ENCODE measurements at regions not wholly inside any gene's neighbourhood (a gene's known extent, or its start where the extent isn't known, plus 50 kb on each side); places are given as distances from the start of the nearest gene placed in this dataset.

DNA sequence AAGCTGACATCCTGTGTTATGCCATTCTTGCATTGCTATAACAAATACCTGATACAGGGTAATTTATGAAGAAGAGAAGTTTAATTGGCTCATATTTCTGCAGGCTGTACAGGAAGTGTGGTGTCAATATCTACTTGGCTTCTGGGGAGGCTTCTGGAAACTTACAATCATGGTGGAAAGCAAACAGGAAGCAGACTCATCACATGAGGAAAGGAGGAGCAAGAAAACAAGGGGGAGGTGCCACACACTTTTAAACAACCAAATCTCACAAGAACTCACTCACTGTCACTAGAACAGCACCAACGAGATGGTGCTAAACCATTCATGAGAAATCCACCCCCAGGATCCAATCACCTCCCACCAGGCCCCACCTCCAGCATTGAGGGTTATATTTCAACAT is 143.1 kb upstream of the GGTLC1 start:
- intact Hi-C loops (cut with micrococcal nuclease), result no loop called here
- no peak for ATAC-seq
- DNase-seq, result no peak

DNA sequence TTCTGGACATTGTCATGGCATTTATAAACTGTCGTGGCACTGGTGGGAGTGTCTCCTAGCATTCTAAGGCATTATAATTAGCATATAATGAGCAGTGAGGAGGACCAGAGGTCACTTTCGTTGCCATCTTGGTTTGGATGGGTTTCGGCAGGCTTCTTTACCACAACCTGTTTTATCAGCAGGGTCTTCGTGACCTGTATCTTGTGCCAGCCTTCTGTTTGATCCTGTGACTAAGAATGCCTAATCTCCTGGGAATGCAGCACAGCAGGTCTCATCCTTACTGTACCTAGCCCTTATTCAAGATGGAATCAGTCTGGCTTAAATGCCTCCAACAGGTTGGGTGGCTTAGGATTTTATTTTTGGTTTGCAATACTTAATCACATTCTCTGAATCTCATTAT is 142.7 kb upstream of the GGTLC1 start:
- intact Hi-C loops (cut with micrococcal nuclease), result no loop called here
- DNase-seq, result no peak
- no peak for ATAC-seq

GRCh38 chr20:24129641-24130040 is 141.1 kb upstream of the GGTLC1 start:
- intact Hi-C loops (cut with micrococcal nuclease), result no loop called here
- DNase-seq, result no peak
- ATAC-seq, result no peak

DNA sequence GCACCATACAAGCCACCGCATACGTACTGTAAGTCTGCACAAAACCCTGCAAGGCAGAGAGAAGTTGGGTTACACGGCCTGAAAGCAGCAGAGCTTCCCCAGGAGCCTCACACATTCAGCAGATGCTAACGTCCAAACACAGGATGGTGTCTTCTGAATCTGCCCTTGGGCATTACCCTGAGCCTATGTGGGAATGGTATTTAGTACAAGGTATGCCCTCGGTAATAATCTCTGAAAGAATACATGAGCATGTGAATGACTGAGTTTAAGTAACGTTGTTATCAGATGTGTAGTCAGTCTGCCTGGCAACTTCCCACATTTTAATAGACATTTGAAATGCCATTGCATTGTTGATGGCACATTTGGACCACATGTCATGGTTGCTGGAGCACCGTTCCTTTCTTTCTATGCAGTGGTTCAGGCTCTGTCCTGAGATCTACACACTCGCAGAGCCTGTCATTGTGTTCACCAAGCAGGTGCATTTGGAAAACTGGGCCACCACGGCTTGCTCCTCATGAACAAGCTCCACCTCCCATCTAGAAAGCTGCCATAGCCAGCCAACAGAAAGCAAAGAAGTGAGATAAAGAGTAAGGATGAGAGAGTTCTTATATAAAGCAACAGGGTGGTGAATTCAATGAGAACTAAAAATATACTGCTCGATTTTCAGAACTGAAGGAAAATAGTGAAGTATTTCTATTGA is 136.5 kb upstream of the GGTLC1 start:
- intact Hi-C loops (cut with micrococcal nuclease), result no loop called here
- ATAC-seq (no peak), DNase-seq (no peak)

DNA sequence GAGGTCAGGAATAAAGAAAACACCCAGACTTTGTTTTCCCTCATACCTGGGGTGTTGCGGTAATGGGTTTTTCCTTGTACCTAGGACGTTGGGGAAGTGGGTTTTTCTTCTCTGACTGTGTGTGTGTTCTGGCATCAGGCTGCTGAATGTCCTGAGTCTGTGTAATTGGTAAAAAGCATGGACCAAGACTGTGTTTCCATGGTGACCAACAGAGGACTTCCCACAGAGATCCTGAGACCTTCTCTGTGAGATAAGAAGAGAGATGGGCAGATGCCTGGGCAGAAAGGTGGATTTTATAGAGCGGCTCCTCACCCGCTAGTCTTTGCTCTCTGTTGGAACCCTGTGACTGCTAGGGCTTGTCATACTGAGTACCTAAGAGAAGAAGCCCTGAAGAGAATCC is 135.4 kb upstream of the GGTLC1 start:
- ATAC-seq, result no peak
- intact Hi-C loops (cut with micrococcal nuclease), result no loop called here
- no peak for DNase-seq

DNA sequence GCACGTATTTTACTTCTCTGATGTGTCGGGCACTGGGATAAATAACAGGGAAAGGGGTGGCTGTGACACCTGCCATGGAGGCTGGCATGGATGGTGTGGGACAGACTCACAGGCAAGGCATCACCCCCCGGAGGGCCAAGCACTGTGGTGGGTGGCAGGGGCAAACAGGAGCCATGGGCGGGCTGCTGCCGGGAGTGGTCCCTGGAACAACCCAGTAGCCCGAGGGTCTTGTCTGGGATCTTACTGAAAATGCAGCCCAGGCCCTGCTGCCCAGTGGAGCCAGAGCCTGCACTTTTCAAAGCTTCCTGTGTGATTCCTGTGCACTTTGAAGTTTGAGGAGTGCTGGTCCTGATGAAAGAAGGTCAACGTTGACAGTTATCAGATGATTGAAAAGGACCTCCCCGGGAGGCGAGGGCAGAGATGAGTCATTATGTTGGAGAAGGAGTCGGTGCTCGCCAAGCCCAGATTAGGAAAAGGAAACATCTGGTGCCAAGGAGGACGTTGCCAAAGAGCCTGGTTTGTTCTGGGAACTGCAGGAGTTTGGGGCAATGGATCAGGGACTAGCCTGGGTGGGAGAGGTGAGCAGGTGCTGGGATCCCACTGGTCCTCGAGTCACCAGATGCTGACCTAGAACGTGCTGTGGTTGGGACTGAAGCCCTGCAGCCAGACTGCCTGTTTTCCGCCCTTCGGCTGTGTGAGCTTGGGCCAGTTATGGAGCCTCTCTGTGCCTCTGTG is 130.0 kb upstream of the GGTLC1 start:
- peak; percentile 39 for ATAC-seq
- DNase-seq, result no peak
- intact Hi-C loops (cut with micrococcal nuclease), result no loop called here

DNA sequence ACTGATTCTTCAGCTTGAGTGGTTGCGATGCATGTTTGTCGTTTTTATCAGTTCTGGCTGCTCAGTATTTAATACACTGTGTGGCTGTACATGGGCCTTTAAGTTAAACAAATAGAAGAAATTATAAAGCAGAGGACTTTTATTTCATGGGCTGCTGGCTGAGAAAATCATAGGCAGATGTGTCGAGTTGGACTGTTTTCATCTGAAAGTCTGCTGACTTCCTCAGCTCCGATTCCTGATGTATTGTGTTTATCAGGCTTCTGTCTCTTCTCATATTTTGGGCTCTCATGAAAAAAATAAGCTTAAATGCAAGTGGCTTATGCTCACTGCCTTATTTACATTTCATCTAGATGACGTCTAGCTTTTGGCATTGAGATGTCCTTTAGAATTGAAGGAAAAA is 129.5 kb upstream of the GGTLC1 start:
- ATAC-seq (no peak), DNase-seq (no peak)
- intact Hi-C loops (cut with micrococcal nuclease), result no loop called here

DNA sequence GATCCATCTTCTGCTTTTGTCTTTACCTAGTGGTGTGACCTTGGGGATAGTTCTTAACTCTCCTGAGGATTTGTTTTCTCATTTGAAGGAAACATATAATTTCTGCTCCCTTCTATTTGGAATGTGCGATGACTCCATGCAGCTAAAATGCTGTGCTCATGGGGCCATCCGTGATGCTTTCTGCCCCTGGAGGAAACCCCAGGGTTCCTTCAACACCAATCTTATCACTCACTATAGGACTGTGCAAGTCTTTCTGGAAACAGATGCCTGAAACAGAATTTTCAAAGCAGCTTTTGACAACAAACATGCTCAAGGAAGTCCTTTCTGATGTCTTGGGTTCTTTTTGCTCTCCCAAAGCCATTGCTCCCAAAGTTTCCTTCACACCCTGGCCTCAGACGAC is 128.8 kb upstream of the GGTLC1 start:
- ATAC-seq (no peak), DNase-seq (no peak)
- intact Hi-C loops (cut with micrococcal nuclease), result no loop called here

- intact Hi-C loops (cut with micrococcal nuclease), result no loop called here
- DNase-seq, result no peak
- no peak for ATAC-seq
Measured at GRCh38 chr20:24116611-24117010, 128.0 kb upstream of the GGTLC1 start.

GRCh38 chr20:24112360-24112759 is 123.8 kb upstream of the GGTLC1 start:
- intact Hi-C loops (cut with micrococcal nuclease), result no loop called here
- no peak for ATAC-seq

GRCh38 chr20:24111858-24112257 is 123.3 kb upstream of the GGTLC1 start:
- DNase-seq (no peak), ATAC-seq (no peak)
- intact Hi-C loops (cut with micrococcal nuclease), result no loop called here

More at GRCh38 chr20:24112360-24112759, 123.8 kb upstream of the GGTLC1 start:
- no peak for DNase-seq

DNA sequence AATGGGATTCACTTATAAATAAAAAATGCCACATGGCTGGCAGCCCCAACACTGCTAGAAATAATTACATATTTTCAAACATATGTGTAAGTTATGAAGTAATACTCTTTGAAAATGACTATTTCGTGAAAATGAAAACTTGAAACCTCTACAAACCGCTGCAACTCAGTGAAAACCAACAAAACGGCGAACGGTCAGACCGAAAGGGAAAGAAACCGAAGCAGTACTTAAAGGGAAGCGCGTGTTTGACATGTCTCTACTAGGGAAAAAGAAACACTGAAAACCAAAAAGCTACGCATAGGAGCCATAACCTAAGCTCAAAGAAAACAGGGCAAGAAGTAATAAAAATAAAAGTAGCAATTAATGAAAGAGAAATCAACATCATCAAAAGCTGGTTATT is 121.0 kb upstream of the GGTLC1 start:
- DNase-seq (no peak), ATAC-seq (no peak)
- intact Hi-C loops (cut with micrococcal nuclease), result no loop called here

DNA sequence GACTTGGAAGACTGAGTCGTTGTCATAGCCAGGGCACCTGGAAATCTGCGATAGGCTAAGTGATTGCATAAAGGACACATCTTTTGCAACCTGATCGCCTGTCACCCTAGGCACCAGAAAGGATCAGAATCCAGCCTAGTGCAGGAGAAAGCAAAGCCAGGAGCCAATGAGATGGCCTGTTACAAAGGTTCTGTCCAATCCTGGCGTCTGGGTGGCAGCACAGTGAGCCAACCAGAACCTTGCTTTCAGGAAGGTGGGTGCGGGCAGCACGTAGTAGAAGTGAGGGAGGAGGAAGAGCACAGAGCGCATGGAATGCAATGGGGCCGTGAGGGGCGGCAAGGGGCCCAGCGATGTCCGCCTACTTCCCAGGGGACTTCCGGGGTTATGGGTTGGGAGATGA is 120.4 kb upstream of the GGTLC1 start:
- intact Hi-C loops (cut with micrococcal nuclease), result no loop called here
- ATAC-seq, result no peak
- no peak for DNase-seq

DNA sequence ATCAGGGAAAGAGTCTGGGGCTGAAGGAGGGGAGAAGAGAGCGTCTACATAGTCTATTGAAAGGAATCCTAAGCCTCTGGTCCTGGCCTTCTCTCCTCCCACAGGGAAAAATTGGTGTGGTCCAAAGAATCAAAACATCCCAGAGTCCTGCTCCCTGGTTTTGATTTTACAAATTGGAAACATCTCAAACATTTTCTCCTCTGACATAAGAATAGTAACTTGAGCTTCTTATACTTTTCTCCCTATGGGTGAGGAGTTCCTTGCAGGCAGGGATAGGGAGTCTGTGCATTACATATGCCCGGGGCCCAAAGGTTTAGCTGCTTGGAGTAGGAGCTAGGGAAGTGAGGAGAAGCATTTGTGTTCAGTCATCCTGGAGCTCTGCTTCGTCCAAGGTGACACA is 120.0 kb upstream of the GGTLC1 start:
- DNase-seq (no peak), ATAC-seq (no peak)
- intact Hi-C loops (cut with micrococcal nuclease), result no loop called here

- intact Hi-C loops (cut with micrococcal nuclease), result no loop called here
- DNase-seq (no peak), ATAC-seq (no peak)
Measured at GRCh38 chr20:24106801-24107445, 118.3 kb upstream of the GGTLC1 start.

DNA sequence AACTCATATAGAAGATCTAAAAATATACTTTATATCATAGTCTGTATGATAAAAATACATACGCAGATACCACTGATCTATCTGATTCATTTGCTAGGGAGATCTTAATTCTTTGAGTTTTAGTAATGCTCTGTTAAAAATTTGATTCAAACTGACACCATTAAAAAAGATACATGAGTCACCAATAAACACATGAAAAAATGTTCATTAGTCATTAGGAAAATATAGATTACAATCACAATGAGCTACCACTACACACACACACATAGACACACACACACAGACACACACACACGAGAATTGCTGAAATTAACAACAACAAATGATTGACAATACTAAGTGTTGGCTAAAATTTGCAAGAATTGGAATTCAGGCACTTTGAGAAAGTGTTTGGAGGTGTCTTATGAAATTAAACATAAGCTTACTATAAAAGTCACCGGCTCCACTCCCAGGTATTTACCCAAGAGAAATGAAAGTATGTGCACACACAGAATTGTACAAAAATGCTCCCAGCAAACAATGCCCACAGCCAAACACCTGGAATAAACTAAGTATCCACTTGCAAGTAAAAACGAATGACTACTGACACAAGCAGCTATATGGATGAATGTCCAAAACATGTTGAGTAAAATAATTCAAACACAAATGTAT is 117.7 kb upstream of the GGTLC1 start:
- ATAC-seq, result no peak
- intact Hi-C loops (cut with micrococcal nuclease), result no loop called here

GRCh38 chr20:24102749-24103333 is 114.3 kb upstream of the GGTLC1 start:
- intact Hi-C loops (cut with micrococcal nuclease), result no loop called here
- ATAC-seq, result no peak

More for the DNA sequence above, 117.7 kb upstream of the GGTLC1 start:
- no peak for DNase-seq

DNA sequence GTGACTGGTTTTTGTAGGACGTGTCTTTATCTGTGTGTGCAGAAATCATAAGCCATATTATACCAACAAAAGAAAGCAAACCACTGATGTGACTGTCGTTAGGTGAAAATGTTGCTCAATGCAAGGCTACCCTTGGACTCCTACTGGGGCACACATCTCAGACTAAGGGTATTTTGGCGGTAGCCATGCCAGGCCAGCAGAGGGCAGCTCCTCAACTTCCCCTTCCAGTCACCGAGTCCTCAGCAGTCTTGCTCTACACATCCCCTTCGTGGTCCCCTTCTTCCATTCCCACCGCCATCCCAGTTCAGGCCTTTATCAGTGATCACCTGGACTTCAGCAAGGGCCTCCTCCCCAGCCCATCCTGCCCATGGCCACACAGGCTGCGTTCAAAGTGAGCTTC is 113.7 kb upstream of the GGTLC1 start:
- DNase-seq (no peak), ATAC-seq (no peak)
- intact Hi-C loops (cut with micrococcal nuclease), result no loop called here

More at GRCh38 chr20:24102749-24103333, 114.3 kb upstream of the GGTLC1 start:
- no peak for DNase-seq

DNA sequence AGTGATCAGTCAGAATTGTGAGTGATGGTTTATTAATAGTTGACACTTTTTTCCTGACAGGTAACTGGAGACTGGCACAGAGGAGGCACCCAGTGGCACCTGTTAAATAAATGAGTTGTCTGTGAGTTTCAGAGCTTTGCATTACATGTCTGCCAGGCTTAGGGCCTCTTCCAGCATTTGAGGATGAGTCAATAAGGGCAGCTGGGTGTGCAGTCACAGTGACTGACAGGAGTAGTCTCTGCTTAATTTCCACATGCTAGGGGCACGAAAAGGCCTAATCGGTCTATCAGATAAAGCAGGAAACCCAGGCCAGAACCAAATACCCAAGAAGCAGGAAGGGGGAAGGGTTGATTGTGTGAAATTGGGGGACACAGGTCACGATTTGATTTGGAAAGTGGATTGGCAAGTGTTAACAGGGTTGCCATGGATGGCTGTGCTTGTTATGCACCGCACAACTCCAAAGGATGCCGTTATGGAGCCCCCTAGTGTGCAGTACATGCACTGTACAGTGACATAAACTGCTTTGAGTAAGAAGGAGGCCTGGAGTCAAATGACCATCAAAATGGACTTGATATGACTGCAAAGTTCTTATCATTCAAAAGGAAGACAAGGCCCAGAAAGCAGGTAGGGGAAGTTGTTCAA is 111.9 kb upstream of the GGTLC1 start:
- ATAC-seq (peak; percentile 93), DNase-seq (no peak)
- intact Hi-C loops (cut with micrococcal nuclease), result no loop called here
